Ishikawa (cell line): ENCODE measurements at regions not wholly inside any gene's neighbourhood (a gene's known extent, or its start where the extent isn't known, plus 50 kb on each side); places are given as distances from the start of the nearest gene placed in this dataset.

ENCODE experiments used
- CEBPB ChIP-seq: IDR thresholded peaks from 2 replicates; pipeline ENCODE4 v1.6.1; 2012
- CREB1 ChIP-seq: IDR thresholded peaks from 2 replicates; pipeline ENCODE4 v1.6.1; 2012; ENCODE audit warnings: low read depth
- EGR1 ChIP-seq: IDR thresholded peaks from 2 replicates; pipeline ENCODE4 v1.6.1; 2012
- EP300 ChIP-seq: IDR thresholded peaks from 2 replicates; pipeline ENCODE4 v1.6.1; 2012; ENCODE audit warnings: borderline replicate concordance
- FOXM1 ChIP-seq: IDR thresholded peaks from 2 replicates; pipeline ENCODE4 v1.6.1; 2012; ENCODE audit warnings: low read depth, borderline replicate concordance
- MAX ChIP-seq: IDR thresholded peaks from 2 replicates; pipeline ENCODE4 v1.6.1; 2012
- NFIC ChIP-seq: IDR thresholded peaks from 2 replicates; pipeline ENCODE4 v1.6.1; 2012
- RAD21 ChIP-seq: IDR thresholded peaks from 2 replicates; pipeline ENCODE4 v1.6.1; 2012; ENCODE audit warnings: low read depth
- REST ChIP-seq: IDR thresholded peaks from 2 replicates; pipeline ENCODE4 v1.6.1; 2012; ENCODE audit warnings: low read depth, mild to moderate bottlenecking
- TAF1 ChIP-seq: IDR thresholded peaks from 2 replicates; pipeline ENCODE4 v1.6.1; 2012; ENCODE audit warnings: low read depth, mild to moderate bottlenecking
- TCF12 ChIP-seq: IDR thresholded peaks from 2 replicates; pipeline ENCODE4 v1.6.1; 2012; ENCODE audit warnings: low read depth
- TEAD4 ChIP-seq: IDR thresholded peaks from 2 replicates; pipeline ENCODE4 v1.6.1; 2012
- USF1 ChIP-seq: IDR thresholded peaks from 2 replicates; pipeline ENCODE4 v1.6.1; 2012
- YY1 ChIP-seq: IDR thresholded peaks from 2 replicates; pipeline ENCODE4 v1.6.1; 2012; ENCODE audit warnings: low read depth
- ZBTB7A ChIP-seq: IDR thresholded peaks from 2 replicates; pipeline ENCODE4 v1.6.1; 2012; ENCODE audit warnings: low read depth

- TF ChIP-seq NFIC (no peak), EGR1 (no peak), MAX (no peak), USF1 (no peak), ZBTB7A (no peak), CREB1 (no peak), RAD21 (no peak), CEBPB (no peak)
These were observed 569.4 kb upstream of the SALL3 start for GRCh38 chr18:78410094-78410786.

GRCh38 chr18:78411539-78411938 lies 568.1 kb upstream of the SALL3 start:
- TF ChIP-seq USF1: no peak
- no peak for TF ChIP-seq CEBPB
- no peak for TF ChIP-seq TAF1
- no peak for TF ChIP-seq TCF12
- TF ChIP-seq MAX: no peak
- no peak for TF ChIP-seq CREB1
- TF ChIP-seq REST: no peak
- no peak for TF ChIP-seq NFIC
- no peak for TF ChIP-seq EP300
- no peak for TF ChIP-seq TEAD4
- no peak for TF ChIP-seq FOXM1
- no peak for TF ChIP-seq YY1
- TF ChIP-seq ZBTB7A: no peak
- TF ChIP-seq RAD21: no peak
- no peak for TF ChIP-seq EGR1

GRCh38 chr18:78414302-78414701 lies 565.3 kb upstream of the SALL3 start:
- TF ChIP-seq ZBTB7A (no peak), CREB1 (no peak), REST (no peak)

- TF ChIP-seq CEBPB: no peak
- TF ChIP-seq TCF12: no peak
- TF ChIP-seq MAX: no peak
- no peak for TF ChIP-seq NFIC
- TF ChIP-seq FOXM1: no peak
- TF ChIP-seq ZBTB7A: no peak
These were observed 562.8 kb upstream of the SALL3 start for GRCh38 chr18:78416853-78417252.

- TF ChIP-seq MAX: no peak
- no peak for TF ChIP-seq TAF1
- no peak for TF ChIP-seq TCF12
- TF ChIP-seq NFIC: no peak
- TF ChIP-seq EP300: no peak
- no peak for TF ChIP-seq USF1
These were observed 561.2 kb upstream of the SALL3 start for GRCh38 chr18:78418379-78418778.

- TF ChIP-seq TEAD4 (no peak), FOXM1 (no peak), REST (no peak), MAX (no peak), YY1 (no peak), NFIC (no peak), EP300 (no peak)
These were observed 560.4 kb upstream of the SALL3 start for GRCh38 chr18:78419171-78419570.
